ENCODE measurements at regions not wholly inside any gene's neighbourhood (a gene's known extent, or its start where the extent isn't known, plus 50 kb on each side); places are given as distances from the start of the nearest gene placed in this dataset.

DNA sequence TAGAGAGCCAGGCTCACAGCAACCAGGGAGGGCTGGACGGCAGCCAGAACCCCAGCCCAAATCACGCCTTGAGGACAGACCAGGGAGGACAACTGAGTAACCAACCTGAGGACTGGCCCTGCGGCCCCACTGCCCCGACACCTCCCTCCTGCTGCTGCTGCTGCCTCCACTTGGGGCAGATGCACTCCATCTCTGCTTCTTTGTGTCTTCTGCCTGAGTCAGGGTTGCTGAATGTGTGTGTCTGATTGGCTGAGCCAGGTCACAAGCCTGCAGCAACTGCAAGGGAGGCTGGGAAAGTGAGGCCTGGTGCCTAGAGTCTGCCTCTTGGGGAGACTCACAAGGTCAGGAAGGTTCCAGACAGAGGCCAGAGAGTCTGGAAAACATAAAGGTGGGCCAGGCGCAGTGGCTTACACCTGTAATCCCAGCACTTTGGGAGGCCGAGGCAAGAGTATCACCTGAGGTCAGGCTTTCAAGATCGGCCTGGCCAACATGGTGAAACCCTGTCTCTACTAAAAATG, 83.4 kb downstream of the ZFP36L2 start:
- TF ChIP-seq, protein P1, sequence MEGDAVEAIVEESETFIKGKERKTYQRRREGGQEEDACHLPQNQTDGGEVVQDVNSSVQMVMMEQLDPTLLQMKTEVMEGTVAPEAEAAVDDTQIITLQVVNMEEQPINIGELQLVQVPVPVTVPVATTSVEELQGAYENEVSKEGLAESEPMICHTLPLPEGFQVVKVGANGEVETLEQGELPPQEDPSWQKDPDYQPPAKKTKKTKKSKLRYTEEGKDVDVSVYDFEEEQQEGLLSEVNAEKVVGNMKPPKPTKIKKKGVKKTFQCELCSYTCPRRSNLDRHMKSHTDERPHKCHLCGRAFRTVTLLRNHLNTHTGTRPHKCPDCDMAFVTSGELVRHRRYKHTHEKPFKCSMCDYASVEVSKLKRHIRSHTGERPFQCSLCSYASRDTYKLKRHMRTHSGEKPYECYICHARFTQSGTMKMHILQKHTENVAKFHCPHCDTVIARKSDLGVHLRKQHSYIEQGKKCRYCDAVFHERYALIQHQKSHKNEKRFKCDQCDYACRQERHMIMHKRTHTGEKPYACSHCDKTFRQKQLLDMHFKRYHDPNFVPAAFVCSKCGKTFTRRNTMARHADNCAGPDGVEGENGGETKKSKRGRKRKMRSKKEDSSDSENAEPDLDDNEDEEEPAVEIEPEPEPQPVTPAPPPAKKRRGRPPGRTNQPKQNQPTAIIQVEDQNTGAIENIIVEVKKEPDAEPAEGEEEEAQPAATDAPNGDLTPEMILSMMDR (IDR thresholded peaks at IDR 0.05) = no peak
- TF ChIP-seq POLR2A (IDR thresholded peaks at IDR 0.05) = no peak

Data from body of pancreas (tissue), 4 donors.